ENCODE measurements at regions not wholly inside any gene's neighbourhood (a gene's known extent, or its start where the extent isn't known, plus 50 kb on each side); places are given as distances from the start of the nearest gene placed in this dataset.

- no peak for FAIRE-seq
- TF ChIP-seq PAX5 (IDR thresholded peaks at IDR 0.05; ENCODE audit: insufficient read depth, low read length, severe bottlenecking) (no peak), SPI1 (IDR thresholded peaks at IDR 0.05; ENCODE audit: low read depth, low read length) (no peak), POU2F2 (IDR thresholded peaks at IDR 0.05; ENCODE audit: low read depth, low read length) (no peak), POLR2AphosphoS5 (IDR thresholded peaks at IDR 0.05; ENCODE audit: low read depth, low read length) (no peak), TAF1 (IDR thresholded peaks at IDR 0.05; ENCODE audit: low read depth, low read length) (no peak), POLR2A (IDR thresholded peaks at IDR 0.05; ENCODE audit: low read depth, low read length) (no peak)
- no peak for DNase-seq (ENCODE audit: insufficient read length, low spot score)
Observed at GRCh38 chr13:85266331-85266730, 532.9 kb downstream of the SLITRK6 start.

DNA sequence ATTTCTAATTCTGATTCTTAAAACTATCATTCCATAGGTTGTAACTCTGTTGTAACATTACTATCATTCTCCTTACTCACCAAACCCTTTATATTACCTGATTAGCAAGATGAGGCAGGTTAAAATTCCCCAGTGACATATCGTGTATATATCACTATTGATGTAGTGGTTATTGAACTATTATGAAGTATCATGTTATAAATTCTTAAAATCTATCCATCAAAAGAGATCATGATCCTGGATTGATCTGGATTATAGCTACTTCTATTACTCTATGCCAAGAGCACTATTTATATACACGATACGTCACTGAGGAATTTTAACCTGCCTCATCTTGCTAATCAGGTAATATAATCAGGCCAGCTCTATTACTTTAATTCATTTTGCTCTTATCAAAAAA, 533.9 kb downstream of the SLITRK6 start:
- TF ChIP-seq POU2F2 (IDR thresholded peaks at IDR 0.05; ENCODE audit: low read depth, low read length): no peak
- TF ChIP-seq TAF1 (IDR thresholded peaks at IDR 0.05; ENCODE audit: low read depth, low read length): no peak
- no peak for TF ChIP-seq POLR2A (IDR thresholded peaks at IDR 0.05; ENCODE audit: low read depth, low read length)
- no peak for TF ChIP-seq POLR2AphosphoS5 (IDR thresholded peaks at IDR 0.05; ENCODE audit: low read depth, low read length)
- no peak for TF ChIP-seq SPI1 (IDR thresholded peaks at IDR 0.05; ENCODE audit: low read depth, low read length)
- TF ChIP-seq PAX5 (IDR thresholded peaks at IDR 0.05; ENCODE audit: insufficient read depth, low read length, severe bottlenecking): no peak
- no peak for FAIRE-seq
- no peak for DNase-seq (ENCODE audit: insufficient read length, low spot score)

GRCh38 chr13:85262499-85262898, 536.7 kb downstream of the SLITRK6 start:
- no peak for TF ChIP-seq SPI1 (IDR thresholded peaks at IDR 0.05; ENCODE audit: low read depth, low read length)
- TF ChIP-seq TAF1 (IDR thresholded peaks at IDR 0.05; ENCODE audit: low read depth, low read length): no peak
- TF ChIP-seq POLR2A (IDR thresholded peaks at IDR 0.05; ENCODE audit: low read depth, low read length): no peak
- TF ChIP-seq POU2F2 (IDR thresholded peaks at IDR 0.05; ENCODE audit: low read depth, low read length): no peak
- TF ChIP-seq PAX5 (IDR thresholded peaks at IDR 0.05; ENCODE audit: insufficient read depth, low read length, severe bottlenecking): no peak
- TF ChIP-seq POLR2AphosphoS5 (IDR thresholded peaks at IDR 0.05; ENCODE audit: low read depth, low read length): no peak
- DNase-seq (ENCODE audit: insufficient read length, low spot score) (no peak), FAIRE-seq (no peak)

DNA sequence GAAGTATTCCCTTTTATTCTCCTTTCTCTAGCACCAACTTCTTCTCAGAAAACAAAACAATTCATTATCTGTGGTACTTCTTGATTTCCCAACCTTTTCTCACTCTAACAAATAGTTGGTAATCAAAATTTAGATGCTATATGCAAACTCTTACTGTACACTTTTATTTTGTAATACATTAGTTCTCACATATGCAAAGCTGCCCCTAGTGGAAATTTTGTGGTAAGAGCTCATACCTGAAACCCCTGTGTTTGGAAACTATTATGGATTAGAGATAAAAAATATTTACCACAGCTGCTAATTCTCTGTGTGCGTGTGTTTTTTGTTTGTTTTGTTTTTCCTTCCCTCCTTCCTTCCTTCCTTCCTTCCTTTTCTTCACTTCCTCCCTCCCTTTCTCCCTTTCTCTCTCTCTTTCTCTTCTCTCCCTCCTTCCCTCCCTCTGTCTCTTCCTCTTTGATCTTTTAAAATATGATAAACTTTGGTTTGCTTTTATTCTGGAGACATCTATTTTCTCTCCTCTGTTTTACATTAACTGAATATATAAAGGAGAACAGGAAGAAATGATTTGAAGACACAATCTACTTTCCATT, 537.4 kb downstream of the SLITRK6 start:
- FAIRE-seq: no peak
- TF ChIP-seq PAX5 (IDR thresholded peaks at IDR 0.05; ENCODE audit: insufficient read depth, low read length, severe bottlenecking) (no peak), POU2F2 (IDR thresholded peaks at IDR 0.05; ENCODE audit: low read depth, low read length) (no peak), SPI1 (IDR thresholded peaks at IDR 0.05; ENCODE audit: low read depth, low read length) (no peak), TAF1 (IDR thresholded peaks at IDR 0.05; ENCODE audit: low read depth, low read length) (no peak), POLR2A (IDR thresholded peaks at IDR 0.05; ENCODE audit: low read depth, low read length) (no peak), POLR2AphosphoS5 (IDR thresholded peaks at IDR 0.05; ENCODE audit: low read depth, low read length) (no peak)
- no peak for DNase-seq (ENCODE audit: insufficient read length, low spot score)

- DNase-seq (ENCODE audit: insufficient read length, low spot score): no peak
- TF ChIP-seq POU2F2 (IDR thresholded peaks at IDR 0.05; ENCODE audit: low read depth, low read length) (no peak), PAX5 (IDR thresholded peaks at IDR 0.05; ENCODE audit: insufficient read depth, low read length, severe bottlenecking) (no peak), SPI1 (IDR thresholded peaks at IDR 0.05; ENCODE audit: low read depth, low read length) (no peak), TAF1 (IDR thresholded peaks at IDR 0.05; ENCODE audit: low read depth, low read length) (no peak), POLR2AphosphoS5 (IDR thresholded peaks at IDR 0.05; ENCODE audit: low read depth, low read length) (no peak), POLR2A (IDR thresholded peaks at IDR 0.05; ENCODE audit: low read depth, low read length) (no peak)
- FAIRE-seq: no peak
Observed at GRCh38 chr13:85260896-85261295, 538.3 kb downstream of the SLITRK6 start.

DNA sequence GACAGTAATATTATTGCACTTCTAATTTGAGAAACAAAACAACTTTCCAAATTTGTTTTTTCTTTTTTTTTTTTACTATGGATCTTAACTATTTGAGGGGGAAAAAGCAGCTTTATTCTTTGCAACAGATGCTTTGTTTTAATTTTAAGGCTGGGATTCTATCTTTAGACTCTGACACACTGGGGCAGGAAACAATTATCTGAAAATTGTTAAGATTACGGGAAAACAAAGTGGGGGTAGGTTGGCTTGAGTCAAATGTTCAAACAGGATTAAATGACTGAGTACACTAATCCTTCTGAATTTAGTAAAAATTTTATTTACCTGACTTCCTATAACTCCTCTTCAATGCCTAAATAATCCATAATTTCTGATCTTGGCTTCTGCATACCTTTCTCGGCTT, 543.2 kb downstream of the SLITRK6 start:
- FAIRE-seq (no peak), DNase-seq (ENCODE audit: insufficient read length, low spot score) (no peak)
- TF ChIP-seq TAF1 (IDR thresholded peaks at IDR 0.05; ENCODE audit: low read depth, low read length) (no peak), POU2F2 (IDR thresholded peaks at IDR 0.05; ENCODE audit: low read depth, low read length) (no peak), POLR2AphosphoS5 (IDR thresholded peaks at IDR 0.05; ENCODE audit: low read depth, low read length) (no peak), POLR2A (IDR thresholded peaks at IDR 0.05; ENCODE audit: low read depth, low read length) (no peak), SPI1 (IDR thresholded peaks at IDR 0.05; ENCODE audit: low read depth, low read length) (no peak), PAX5 (IDR thresholded peaks at IDR 0.05; ENCODE audit: insufficient read depth, low read length, severe bottlenecking) (no peak)

GRCh38 chr13:85254641-85255040, 544.6 kb downstream of the SLITRK6 start:
- FAIRE-seq (no peak), DNase-seq (ENCODE audit: insufficient read length, low spot score) (no peak)
- TF ChIP-seq PAX5 (IDR thresholded peaks at IDR 0.05; ENCODE audit: insufficient read depth, low read length, severe bottlenecking): no peak
- no peak for TF ChIP-seq SPI1 (IDR thresholded peaks at IDR 0.05; ENCODE audit: low read depth, low read length)
- no peak for TF ChIP-seq TAF1 (IDR thresholded peaks at IDR 0.05; ENCODE audit: low read depth, low read length)
- no peak for TF ChIP-seq POLR2AphosphoS5 (IDR thresholded peaks at IDR 0.05; ENCODE audit: low read depth, low read length)
- no peak for TF ChIP-seq POLR2A (IDR thresholded peaks at IDR 0.05; ENCODE audit: low read depth, low read length)
- no peak for TF ChIP-seq POU2F2 (IDR thresholded peaks at IDR 0.05; ENCODE audit: low read depth, low read length)

DNA sequence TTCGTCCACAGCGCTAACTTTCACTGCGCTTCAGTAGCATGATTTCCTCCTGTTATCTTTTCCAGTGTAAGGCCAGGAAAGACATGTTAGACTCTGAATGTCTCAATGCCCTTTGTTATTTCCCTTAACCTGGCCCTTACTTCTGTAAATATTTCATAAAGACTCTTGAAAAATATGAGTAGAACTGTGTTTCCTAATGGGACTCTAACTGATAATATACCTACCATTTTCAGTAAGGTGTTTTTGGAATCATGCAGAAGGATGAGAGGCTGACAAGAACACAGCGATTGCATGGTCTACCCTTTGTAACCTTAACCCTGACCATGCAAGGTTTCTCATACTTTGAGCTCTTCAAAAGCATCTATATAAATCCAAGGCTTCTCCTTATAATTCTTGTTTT, 550.1 kb downstream of the SLITRK6 start:
- DNase-seq (ENCODE audit: insufficient read length, low spot score) (no peak), FAIRE-seq (no peak)

DNA sequence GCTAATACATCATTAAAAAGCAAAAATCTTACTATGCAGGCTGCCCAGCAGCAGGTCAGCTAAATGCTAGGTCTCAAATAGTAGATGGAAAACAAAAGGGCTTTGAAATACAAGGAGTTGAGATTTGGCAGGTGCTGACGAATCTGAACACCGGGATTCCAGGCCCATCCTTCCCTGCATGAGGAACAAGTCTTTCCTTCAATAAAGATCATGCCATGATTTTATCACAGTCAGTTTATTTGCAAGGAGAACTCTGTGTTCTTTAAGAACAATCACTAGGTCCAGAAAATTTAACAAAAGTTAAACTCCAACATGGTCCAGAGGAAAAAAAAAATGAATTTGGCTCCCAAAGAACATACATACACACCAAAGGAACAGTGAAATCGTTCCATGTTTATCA, 551.4 kb downstream of the SLITRK6 start:
- no peak for DNase-seq (ENCODE audit: insufficient read length, low spot score)
- no peak for FAIRE-seq

More for the DNA sequence above, 550.1 kb downstream of the SLITRK6 start:
- TF ChIP-seq TAF1 (IDR thresholded peaks at IDR 0.05; ENCODE audit: low read depth, low read length) (no peak), POU2F2 (IDR thresholded peaks at IDR 0.05; ENCODE audit: low read depth, low read length) (no peak), POLR2AphosphoS5 (IDR thresholded peaks at IDR 0.05; ENCODE audit: low read depth, low read length) (no peak), SPI1 (IDR thresholded peaks at IDR 0.05; ENCODE audit: low read depth, low read length) (no peak), PAX5 (IDR thresholded peaks at IDR 0.05; ENCODE audit: insufficient read depth, low read length, severe bottlenecking) (no peak), POLR2A (IDR thresholded peaks at IDR 0.05; ENCODE audit: low read depth, low read length) (no peak)

More for the DNA sequence above, 551.4 kb downstream of the SLITRK6 start:
- TF ChIP-seq POLR2AphosphoS5 (IDR thresholded peaks at IDR 0.05; ENCODE audit: low read depth, low read length): no peak
- TF ChIP-seq POU2F2 (IDR thresholded peaks at IDR 0.05; ENCODE audit: low read depth, low read length): no peak
- no peak for TF ChIP-seq SPI1 (IDR thresholded peaks at IDR 0.05; ENCODE audit: low read depth, low read length)
- no peak for TF ChIP-seq POLR2A (IDR thresholded peaks at IDR 0.05; ENCODE audit: low read depth, low read length)
- no peak for TF ChIP-seq TAF1 (IDR thresholded peaks at IDR 0.05; ENCODE audit: low read depth, low read length)
- TF ChIP-seq PAX5 (IDR thresholded peaks at IDR 0.05; ENCODE audit: insufficient read depth, low read length, severe bottlenecking): no peak

Data from GM12891 (cell line).